HG03097 (cell line): ENCODE measurements at regions not wholly inside any gene's neighbourhood (a gene's known extent, or its start where the extent isn't known, plus 50 kb on each side); places are given as distances from the start of the nearest gene placed in this dataset.

ENCODE experiments used
- ATAC-seq: cut with Tn5 transposase; IDR thresholded peaks from one replicate; pipeline ENCODE4 v1.9.1; 2021; ENCODE audit not compliant: unreplicated experiment, low FRiP score

DNA sequence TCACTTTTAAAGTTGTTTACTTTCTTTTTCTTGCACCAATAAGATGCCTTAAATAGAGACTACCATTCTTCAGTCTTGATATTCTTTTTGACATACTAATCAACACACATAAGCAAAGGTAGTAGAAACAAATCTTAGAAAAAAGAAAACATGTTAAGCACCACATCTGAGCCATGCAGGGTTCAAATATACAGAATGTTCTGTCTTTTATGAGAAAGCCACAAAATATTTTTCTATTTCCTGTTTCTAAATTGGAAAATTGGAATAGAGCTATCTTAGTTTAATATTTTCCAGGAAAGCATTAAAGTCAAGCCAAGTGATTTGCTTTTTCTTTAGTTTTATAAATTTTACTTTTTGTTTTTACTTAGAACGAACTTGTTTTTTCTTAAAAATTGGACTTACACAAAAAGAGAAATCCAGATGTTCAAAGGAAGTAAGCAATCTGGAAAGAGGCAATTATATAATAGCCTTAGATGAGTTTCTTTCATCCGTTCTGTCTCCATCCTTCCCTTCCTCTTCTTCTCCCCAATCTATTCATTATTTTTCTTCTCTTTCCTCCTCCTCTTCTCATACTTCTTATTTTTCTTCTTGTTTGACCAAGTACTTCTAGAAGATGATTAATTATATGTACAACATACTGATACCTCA, 731.7 kb downstream of the SQOR start:
- no peak for ATAC-seq

DNA sequence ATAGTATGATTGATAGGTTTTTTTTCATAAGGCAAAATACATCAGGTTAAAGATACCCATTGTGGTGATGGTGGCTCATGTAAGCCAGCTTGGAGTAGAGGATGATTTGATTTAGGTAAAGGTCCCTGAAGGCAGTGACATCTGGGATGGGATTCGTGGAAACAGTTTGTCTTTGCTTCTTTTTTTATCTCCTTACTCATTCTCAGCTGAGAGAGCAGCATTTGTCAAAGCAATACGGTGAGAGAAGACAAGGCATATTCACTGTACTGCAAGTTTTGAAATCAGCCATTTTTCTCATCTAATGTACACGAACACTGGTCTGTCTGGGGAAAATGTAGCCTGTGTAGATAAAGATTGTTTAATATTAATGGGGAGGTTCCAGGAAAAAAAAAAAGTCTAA, 749.1 kb downstream of the SQOR start:
- no peak for ATAC-seq

GRCh38 chr15:46386356-46386755, 751.5 kb downstream of the SQOR start:
- ATAC-seq, result no peak

- ATAC-seq, result no peak
Observed at GRCh38 chr15:46389739-46390138, 754.9 kb downstream of the SQOR start.

DNA sequence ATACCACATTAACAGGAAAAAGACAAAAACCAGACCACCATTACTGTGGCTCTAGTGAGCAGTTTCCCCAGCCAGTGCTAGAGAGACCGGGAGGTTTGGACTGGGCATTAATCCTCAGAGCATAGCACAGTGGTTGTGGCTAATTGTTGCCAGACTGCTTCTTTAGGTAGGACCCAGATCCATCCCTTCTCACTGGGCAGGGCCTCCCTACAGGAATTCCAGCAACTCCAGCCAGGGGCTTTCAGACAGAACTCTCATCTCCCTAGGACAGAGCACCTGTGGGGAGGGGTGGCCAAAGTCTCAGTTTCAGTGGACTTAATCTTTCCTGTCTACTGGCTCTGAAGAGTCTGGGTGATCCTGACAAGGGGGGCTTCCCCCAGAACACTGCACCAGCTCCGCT, 759.6 kb downstream of the SQOR start:
- ATAC-seq, result no peak

- ATAC-seq, result no peak
Observed at GRCh38 chr15:46408312-46408711, 773.5 kb downstream of the SQOR start.

DNA sequence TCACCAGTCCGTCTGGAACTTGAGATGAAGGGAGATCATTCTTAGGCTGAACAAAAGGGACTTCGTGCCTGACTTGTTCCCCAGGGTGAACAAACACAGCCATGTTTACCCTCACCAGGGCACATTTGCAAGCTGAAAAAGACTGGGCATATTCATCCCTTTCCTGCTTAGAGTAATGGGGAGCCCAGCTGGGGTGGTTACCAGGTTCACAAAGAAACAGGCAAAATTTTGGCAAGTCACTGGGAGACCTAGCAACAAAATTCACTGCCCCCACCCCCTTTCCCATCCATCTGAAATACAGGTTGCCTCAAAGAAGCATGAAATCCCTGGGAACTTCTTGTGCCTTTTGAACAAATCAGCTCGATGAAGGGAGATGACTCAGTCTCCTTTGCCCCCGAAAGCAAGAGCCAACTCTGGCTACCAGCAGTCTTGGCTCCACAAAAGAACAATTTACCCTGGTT, 775.0 kb downstream of the SQOR start:
- no peak for ATAC-seq

GRCh38 chr15:46410705-46411104, 775.9 kb downstream of the SQOR start:
- ATAC-seq, result no peak

- no peak for ATAC-seq
Observed at GRCh38 chr15:46411900-46412299, 777.1 kb downstream of the SQOR start.

DNA sequence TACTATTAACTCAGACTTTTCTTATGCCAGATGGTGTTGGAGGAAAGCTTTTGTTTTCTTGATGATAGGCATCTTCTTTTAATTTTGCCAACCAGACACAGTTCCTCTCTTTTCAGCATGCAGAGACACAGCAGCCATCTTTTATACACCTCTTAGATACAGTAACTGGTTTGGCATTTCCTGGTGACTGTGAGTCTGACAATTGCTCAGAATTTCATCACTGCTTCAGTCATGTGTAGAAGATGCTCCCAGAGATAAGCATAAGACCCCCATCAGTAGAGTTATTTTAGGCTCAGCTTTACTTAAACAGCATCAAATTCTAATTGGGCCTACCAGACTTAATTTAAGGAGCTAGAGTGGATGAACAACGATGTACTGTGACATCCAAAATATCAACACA, 779.0 kb downstream of the SQOR start:
- ATAC-seq, result no peak

DNA sequence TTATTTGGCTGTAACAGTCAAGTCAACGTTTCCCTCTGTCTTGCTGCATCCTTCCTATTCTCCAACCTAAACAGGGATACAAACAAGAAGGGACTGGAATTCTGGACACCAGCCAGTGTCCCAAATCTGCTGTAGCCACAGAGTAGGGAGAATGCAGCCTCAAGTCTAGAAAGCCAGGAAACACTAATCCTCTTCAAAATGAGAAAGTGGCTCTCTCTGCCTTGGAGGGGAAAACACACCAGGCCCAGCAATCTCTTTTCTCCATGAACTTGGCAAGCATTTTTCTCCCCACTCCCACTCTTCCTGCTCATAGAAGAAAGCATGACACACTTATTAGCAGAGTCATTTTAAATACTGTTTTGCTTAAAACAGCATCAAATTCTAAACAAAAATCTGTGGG, 781.7 kb downstream of the SQOR start:
- no peak for ATAC-seq

- ATAC-seq, result no peak
Observed at GRCh38 chr15:46420990-46421389, 786.2 kb downstream of the SQOR start.

GRCh38 chr15:46441294-46442062, 806.6 kb downstream of the SQOR start:
- no peak for ATAC-seq

DNA sequence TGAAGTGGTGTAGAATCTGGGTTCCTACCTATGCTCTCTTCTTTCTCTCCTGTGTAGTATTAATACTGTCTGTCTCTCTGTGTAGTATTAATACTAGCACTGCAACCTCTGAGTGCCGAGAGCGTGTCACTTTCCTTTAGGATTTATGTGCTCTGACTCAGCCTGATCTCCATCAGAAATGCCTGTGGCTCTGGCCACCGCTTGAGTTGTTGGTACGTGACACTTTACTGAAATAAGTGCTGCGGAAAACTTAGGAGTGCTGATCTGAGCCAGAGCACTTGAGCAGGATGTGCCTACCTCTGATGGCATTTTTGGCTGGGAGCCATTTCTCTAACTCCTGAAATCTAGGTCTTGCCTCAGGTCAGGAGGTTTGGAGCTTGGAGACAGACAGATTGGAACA, 807.4 kb downstream of the SQOR start:
- no peak for ATAC-seq

DNA sequence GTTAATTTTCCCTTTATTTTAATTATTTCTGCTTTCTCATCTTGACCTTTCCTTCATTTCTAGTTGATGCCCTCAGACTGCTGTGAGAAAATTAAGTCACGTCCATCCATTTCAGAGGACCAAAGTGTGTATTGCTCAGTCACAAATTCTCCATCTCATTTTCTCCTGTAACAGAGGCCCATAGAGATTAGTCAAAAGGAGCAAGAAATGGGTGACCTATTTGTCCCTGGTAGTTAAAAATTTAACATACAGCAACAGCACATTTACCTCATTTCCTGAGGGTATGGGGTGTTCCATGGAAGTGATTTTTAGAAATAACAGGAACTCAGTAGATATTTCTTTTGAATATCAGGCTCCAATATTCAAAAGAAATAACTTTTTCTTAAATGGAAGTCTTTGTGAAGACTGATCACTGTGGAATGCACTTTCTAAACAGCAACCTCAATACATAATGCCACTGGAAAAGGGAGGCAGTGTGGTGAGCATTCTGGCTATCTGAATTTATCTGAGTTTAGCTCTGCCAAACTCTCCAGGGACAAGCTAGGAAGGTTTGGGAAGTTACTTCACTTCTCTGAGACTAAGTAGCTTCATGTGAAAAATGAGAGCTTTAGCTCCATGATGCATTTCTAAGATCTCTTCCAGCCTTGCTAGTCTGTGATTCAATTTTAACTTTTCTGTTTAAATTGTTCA, 808.2 kb downstream of the SQOR start:
- no peak for ATAC-seq

DNA sequence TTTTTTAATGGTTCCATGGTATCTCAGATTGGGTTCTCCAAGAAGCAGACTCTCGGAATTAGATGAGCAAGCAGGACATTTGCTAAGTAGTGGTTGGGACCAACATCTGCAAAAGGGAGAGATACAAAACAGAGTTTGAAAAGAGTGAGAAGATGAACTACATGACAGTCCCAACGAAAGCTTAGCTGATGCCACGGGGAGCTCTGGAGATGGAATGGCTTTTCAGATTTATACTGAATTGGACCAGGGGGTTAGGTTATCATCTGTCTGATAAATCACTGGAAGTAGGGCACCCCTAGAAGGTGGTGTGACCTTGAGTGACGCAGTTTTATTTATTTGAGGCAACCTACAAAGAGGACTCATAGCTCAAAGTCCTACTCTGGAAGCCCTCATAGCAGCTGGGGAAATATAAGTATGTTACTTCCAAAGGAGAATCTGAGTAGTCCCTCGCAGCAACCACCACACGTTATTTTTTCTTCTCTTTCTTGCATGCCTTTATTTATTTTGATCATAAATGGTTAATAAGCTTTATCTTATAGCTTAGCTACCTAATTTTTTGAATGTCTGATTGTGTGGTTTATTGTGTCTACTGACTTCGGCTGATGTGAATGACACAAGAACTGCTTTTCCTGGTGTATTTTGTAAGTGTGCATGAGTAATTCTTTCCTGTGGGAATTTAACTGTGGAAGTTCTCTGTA, 815.4 kb downstream of the SQOR start:
- no peak for ATAC-seq

GRCh38 chr15:46450810-46451182, 816.0 kb downstream of the SQOR start:
- no peak for ATAC-seq

DNA sequence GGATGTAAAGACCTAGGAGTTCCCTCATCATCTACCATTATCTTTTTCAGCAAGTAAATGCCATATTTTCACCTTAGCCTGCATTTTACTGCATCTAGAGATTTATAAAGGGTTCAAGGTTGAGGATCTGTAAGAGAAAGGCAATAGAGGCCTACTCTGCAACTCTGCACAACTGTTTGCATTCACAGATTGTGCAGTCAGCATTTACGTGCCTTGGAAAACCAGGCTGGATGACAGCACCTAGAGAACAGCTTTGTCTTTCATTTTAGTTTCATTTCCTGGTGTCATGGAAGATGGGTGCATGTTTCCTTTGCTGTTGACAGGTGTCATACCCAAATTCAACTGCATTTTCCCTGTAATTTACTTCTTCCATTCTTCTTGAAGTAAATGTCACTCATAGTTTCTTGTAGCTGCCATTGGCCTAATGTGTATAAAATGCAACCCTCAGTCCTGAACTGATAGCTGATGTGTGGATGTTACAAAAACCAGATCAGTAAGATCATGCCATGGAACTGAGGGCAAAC, 817.5 kb downstream of the SQOR start:
- ATAC-seq, result no peak

GRCh38 chr15:46456456-46456855, 821.6 kb downstream of the SQOR start:
- no peak for ATAC-seq

- no peak for ATAC-seq
Observed at GRCh38 chr15:46460431-46461094, 825.7 kb downstream of the SQOR start.
